ENCODE measurements at regions not wholly inside any gene's neighbourhood (a gene's known extent, or its start where the extent isn't known, plus 50 kb on each side); places are given as distances from the start of the nearest gene placed in this dataset.

- H3K4me1 ChIP-seq: no peaks in the 10 kb centered on the region
- H3K4me3 ChIP-seq: no peak overlapping the region
- no peak for TF ChIP-seq CTCF (IDR thresholded peaks at IDR 0.05)
- intact Hi-C loops (cut with DNase I): no loop called here
- no peak for ATAC-seq
- no peaks in the 10 kb centered on the region for H3K36me3 ChIP-seq
- no peaks in the 10 kb centered on the region for H3K27me3 ChIP-seq (ENCODE audit: low read depth)
- no peak for DNase-seq
- no peaks in the 10 kb centered on the region for H3K9me3 ChIP-seq
- H3K27ac ChIP-seq: no peak overlapping the region
Observed at GRCh38 chr5:93072831-93073459, 508.1 kb downstream of the NR2F1-AS1 start.

- DNase-seq (no peak), ATAC-seq (no peak)
- Histone ChIP-seq H3K27ac (no peak overlapping the region), H3K9me3 (no peaks in the 10 kb centered on the region), H3K4me1 (no peaks in the 10 kb centered on the region), H3K36me3 (no peaks in the 10 kb centered on the region), H3K27me3 (ENCODE audit: low read depth) (no peaks in the 10 kb centered on the region), H3K4me3 (no peak overlapping the region)
- intact Hi-C loops (cut with DNase I): no loop called here
- TF ChIP-seq CTCF (IDR thresholded peaks at IDR 0.05): no peak
Observed at GRCh38 chr5:93071710-93072109, 509.3 kb downstream of the NR2F1-AS1 start.

- Histone ChIP-seq H3K27ac (no peak overlapping the region), H3K4me3 (no peak overlapping the region), H3K9me3 (no peaks in the 10 kb centered on the region), H3K4me1 (no peaks in the 10 kb centered on the region), H3K27me3 (ENCODE audit: low read depth) (no peaks in the 10 kb centered on the region), H3K36me3 (no peaks in the 10 kb centered on the region)
- no peak for TF ChIP-seq CTCF (IDR thresholded peaks at IDR 0.05)
- intact Hi-C loops (cut with DNase I): no loop called here
- ATAC-seq: no peak
- no peak for DNase-seq
Observed at GRCh38 chr5:93070938-93071337, 510.1 kb downstream of the NR2F1-AS1 start.

- H3K9me3 ChIP-seq: no peaks in the 10 kb centered on the region
- H3K27ac ChIP-seq: no peak overlapping the region
- no peaks in the 10 kb centered on the region for H3K36me3 ChIP-seq
- no peaks in the 10 kb centered on the region for H3K4me1 ChIP-seq
- no peak for TF ChIP-seq CTCF (IDR thresholded peaks at IDR 0.05)
- DNase-seq (no peak), ATAC-seq (no peak)
- intact Hi-C loops (cut with DNase I): no loop called here
- H3K27me3 ChIP-seq (ENCODE audit: low read depth): no peaks in the 10 kb centered on the region
- H3K4me3 ChIP-seq: no peak overlapping the region
Observed at GRCh38 chr5:93069276-93069675, 511.7 kb downstream of the NR2F1-AS1 start.

- no peak for TF ChIP-seq CTCF (IDR thresholded peaks at IDR 0.05)
Observed at GRCh38 chr5:93062548-93062947, 518.5 kb downstream of the NR2F1-AS1 start.

More at GRCh38 chr5:93062548-93062947, 518.5 kb downstream of the NR2F1-AS1 start:
- no peak for ATAC-seq
- H3K27me3 ChIP-seq (ENCODE audit: low read depth): no peaks in the 10 kb centered on the region
- DNase-seq: no peak
- no peak overlapping the region for H3K4me3 ChIP-seq
- H3K36me3 ChIP-seq: no peaks in the 10 kb centered on the region
- intact Hi-C loops (cut with DNase I): no loop called here
- H3K27ac ChIP-seq: no peak overlapping the region
- no peaks in the 10 kb centered on the region for H3K9me3 ChIP-seq
- H3K4me1 ChIP-seq: no peaks in the 10 kb centered on the region

Measured in lower lobe of right lung (tissue), 2 donors.